SK-N-MC (cell line): ENCODE measurements at regions not wholly inside any gene's neighbourhood (a gene's known extent, or its start where the extent isn't known, plus 50 kb on each side); places are given as distances from the start of the nearest gene placed in this dataset.
"Not testable (repeated sequence)": the region's sequence is repeated elsewhere in the genome, so short reads cannot be mapped to it uniquely, and the experiment has no call there.

Experiments
- FOXP2 ChIP-seq: optimal IDR thresholded peaks from 2 replicates; pipeline ENCODE3; 2011; ENCODE audit warnings: mild to moderate bottlenecking, moderate library complexity; ENCODE audit not compliant: insufficient read depth; ENCODE audit errors: extremely low read length, control extremely low read depth
- POLR2AphosphoS5 ChIP-seq: IDR thresholded peaks from 2 replicates; pipeline ENCODE4 v1.6.1; 2012; ENCODE audit warnings: mild to moderate bottlenecking, low read depth, low read length, borderline replicate concordance

- not testable (repeated sequence) for TF ChIP-seq POLR2AphosphoS5, FOXP2
Observed at GRCh38 chr1:145482214-145482860, 56.9 kb upstream of the NBPF20 start.
